ENCODE measurements at regions not wholly inside any gene's neighbourhood (a gene's known extent, or its start where the extent isn't known, plus 50 kb on each side); places are given as distances from the start of the nearest gene placed in this dataset.

DNA sequence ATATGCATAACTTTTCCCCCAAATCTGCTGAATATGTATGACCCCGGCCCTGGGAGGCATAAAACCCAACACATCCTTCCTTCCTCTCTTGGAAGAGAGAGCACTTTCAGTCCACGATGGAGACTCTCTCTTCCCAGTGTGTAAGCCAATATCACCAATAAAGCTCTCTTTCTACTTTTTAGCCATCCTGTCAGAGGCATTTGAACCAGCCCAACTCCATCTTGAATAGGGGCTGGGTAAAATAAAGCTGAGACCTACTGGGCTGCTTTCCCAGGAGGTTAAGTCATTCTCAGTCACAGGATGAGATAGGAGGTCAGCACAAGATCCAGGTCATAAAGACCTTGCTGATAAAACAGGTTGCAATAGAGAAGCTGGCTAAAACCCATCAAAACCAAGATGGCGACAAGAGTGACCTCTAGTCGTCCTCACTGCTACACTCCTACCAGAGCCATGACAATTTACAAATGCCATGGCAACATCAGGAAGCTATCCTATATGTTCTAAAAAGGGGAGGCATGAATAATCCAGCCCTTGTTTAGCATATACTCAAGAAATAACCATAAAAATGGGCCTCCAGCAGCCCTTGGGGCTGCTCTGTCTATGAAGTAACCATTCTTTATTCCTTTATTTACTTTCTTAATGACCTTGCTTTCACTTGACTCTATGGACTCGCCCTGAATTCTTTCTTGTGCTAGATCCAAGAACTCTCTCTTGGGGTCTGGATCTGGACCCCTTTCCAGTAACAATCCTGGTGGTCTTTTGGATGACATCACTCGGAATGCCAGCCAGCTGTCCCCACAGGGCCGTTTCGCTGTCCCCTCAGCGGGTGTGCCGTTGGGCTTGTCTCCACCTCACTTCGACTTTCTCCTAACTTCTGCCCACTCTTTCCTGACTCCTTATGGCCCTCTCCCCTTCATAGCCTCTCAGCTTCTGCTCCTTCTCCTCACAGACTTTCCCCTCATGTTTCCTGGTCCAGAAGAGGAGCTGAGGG, 53.4 kb upstream of the NKD1 start:
- H3K27ac ChIP-seq (ENCODE audit: control insufficient read depth, insufficient read depth) = no peak overlapping the region
- BruUV-seq (replicated peaks) = no TSS peak
- ATAC-seq (no peak), FAIRE-seq (no peak), DNase-seq (ENCODE audit: low read depth, low spot score) (no peak)
- in situ Hi-C loops (cut with MboI) = no loop called here
- no peaks in the 10 kb centered on the region for H4K20me1 ChIP-seq (ENCODE audit: control insufficient read depth, insufficient read depth)
- no peaks in the 10 kb centered on the region for H3K4me1 ChIP-seq (ENCODE audit: control insufficient read depth, insufficient read depth, low read length)
- intact Hi-C loops (cut with micrococcal nuclease; ENCODE audit: unreplicated experiment) = no loop called here
- H3K79me2 ChIP-seq (ENCODE audit: control insufficient read depth, insufficient read depth, low read length) = no peaks in the 10 kb centered on the region
- WGBS (ENCODE audit: insufficient coverage, insufficient replicate concordance, low lambda C conversion rate, missing lambda C conversion rate) = 17% methylated on average over 11 of the region's 11 CpGs
- H3K4me3 ChIP-seq = no peak overlapping the region
- no peak overlapping the region for H2AFZ ChIP-seq (ENCODE audit: control insufficient read depth, low read depth, low read length)
- ChIA-PET SMC1A (ENCODE audit: uncharacterized antibody, unreplicated experiment) (no interaction called here), POLR2A (no interaction called here), RAD21 (ENCODE audit: unreplicated experiment) (no interaction called here), CTCF (interaction anchor here (0.7 to 0.9 kb wide), 2 partner anchors 312 kb away, joined by 3 read pairs; no protein-coding TSS in a partner anchor)
- no peaks in the 10 kb centered on the region for H3K9me3 ChIP-seq (replicated peaks; ENCODE audit: control insufficient read depth, insufficient read depth, low read length)
- H3K9ac ChIP-seq (ENCODE audit: control insufficient read depth, insufficient read depth, low read length) = no peak overlapping the region
- H3K36me3 ChIP-seq (ENCODE audit: control insufficient read depth in 2 of 2, insufficient read depth in 2 of 2, low read length in 1 of 2) = no peaks in the 10 kb centered on the region
- no peak overlapping the region for H3K4me2 ChIP-seq (ENCODE audit: control insufficient read depth, insufficient read depth)
- no peaks in the 10 kb centered on the region for H3K27me3 ChIP-seq (replicated peaks in 1 of 2; ENCODE audit: control insufficient read depth in 2 of 2, insufficient read depth in 2 of 2, low read length in 1 of 2)
- TF ChIP-seq HDAC2 (IDR thresholded peaks at IDR 0.05) (no peak), NFYA (IDR thresholded peaks at IDR 0.05; ENCODE audit: borderline replicate concordance, low read depth, low read length) (no peak), SUPT20H (IDR thresholded peaks at IDR 0.05; ENCODE audit: borderline replicate concordance, control insufficient read depth, low read depth, low read length) (no peak), RBBP5 (conservative IDR thresholded peaks at IDR 0.05) (no peak), DPF2 (IDR thresholded peaks at IDR 0.05) (no peak), EP300 (IDR thresholded peaks at IDR 0.05; ENCODE audit: borderline replicate concordance in 1 of 2, control insufficient read depth in 1 of 2, low read depth in 2 of 2, low read length in 2 of 2) (no peak), CHD2 (IDR thresholded peaks at IDR 0.05; ENCODE audit: borderline replicate concordance, low read depth, low read length) (no peak), TCF12 (IDR thresholded peaks at IDR 0.05; ENCODE audit: low read depth, low read length) (no peak), TCF7 (IDR thresholded peaks at IDR 0.05; ENCODE audit: borderline replicate concordance) (no peak), MEF2A (IDR thresholded peaks at IDR 0.05; ENCODE audit: insufficient read depth, low read depth, low read length) (no peak), ATF7 (IDR thresholded peaks at IDR 0.05; ENCODE audit: low read depth) (no peak), PML (IDR thresholded peaks at IDR 0.05; ENCODE audit: low read length) (no peak), LARP7 (IDR thresholded peaks at IDR 0.05) (no peak), JUNB (IDR thresholded peaks at IDR 0.05) (no peak), NFXL1 (IDR thresholded peaks at IDR 0.05; ENCODE audit: borderline replicate concordance) (no peak)
- TF ChIP-seq, protein P1, sequence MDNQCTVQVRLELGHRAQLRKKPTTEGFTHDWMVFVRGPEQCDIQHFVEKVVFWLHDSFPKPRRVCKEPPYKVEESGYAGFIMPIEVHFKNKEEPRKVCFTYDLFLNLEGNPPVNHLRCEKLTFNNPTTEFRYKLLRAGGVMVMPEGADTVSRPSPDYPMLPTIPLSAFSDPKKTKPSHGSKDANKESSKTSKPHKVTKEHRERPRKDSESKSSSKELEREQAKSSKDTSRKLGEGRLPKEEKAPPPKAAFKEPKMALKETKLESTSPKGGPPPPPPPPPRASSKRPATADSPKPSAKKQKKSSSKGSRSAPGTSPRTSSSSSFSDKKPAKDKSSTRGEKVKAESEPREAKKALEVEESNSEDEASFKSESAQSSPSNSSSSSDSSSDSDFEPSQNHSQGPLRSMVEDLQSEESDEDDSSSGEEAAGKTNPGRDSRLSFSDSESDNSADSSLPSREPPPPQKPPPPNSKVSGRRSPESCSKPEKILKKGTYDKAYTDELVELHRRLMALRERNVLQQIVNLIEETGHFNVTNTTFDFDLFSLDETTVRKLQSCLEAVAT (IDR thresholded peaks at IDR 0.05) = no peak
- TF ChIP-seq, protein P2, sequence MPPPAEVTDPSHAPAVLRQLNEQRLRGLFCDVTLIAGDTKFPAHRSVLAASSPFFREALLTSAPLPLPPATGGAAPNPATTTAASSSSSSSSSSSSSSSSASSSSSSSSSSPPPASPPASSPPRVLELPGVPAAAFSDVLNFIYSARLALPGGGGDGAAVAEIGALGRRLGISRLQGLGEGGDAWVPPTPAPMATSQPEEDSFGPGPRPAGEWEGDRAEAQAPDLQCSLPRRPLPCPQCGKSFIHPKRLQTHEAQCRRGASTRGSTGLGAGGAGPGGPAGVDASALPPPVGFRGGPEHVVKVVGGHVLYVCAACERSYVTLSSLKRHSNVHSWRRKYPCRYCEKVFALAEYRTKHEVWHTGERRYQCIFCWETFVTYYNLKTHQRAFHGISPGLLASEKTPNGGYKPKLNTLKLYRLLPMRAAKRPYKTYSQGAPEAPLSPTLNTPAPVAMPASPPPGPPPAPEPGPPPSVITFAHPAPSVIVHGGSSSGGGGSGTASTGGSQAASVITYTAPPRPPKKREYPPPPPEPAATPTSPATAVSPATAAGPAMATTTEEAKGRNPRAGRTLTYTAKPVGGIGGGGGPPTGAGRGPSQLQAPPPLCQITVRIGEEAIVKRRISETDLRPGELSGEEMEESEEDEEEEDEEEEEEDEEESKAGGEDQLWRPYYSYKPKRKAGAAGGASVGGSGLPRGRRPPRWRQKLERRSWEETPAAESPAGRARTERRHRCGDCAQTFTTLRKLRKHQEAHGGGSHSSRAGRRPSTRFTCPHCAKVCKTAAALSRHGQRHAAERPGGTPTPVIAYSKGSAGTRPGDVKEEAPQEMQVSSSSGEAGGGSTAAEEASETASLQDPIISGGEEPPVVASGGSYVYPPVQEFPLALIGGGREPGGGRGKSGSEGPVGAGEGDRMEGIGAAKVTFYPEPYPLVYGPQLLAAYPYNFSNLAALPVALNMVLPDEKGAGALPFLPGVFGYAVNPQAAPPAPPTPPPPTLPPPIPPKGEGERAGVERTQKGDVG (CRISPR knock-in tag; IDR thresholded peaks at IDR 0.05) = no peak
